Fibroblast of the aortic adventitia (primary cell): ENCODE measurements at regions not wholly inside any gene's neighbourhood (a gene's known extent, or its start where the extent isn't known, plus 50 kb on each side); places are given as distances from the start of the nearest gene placed in this dataset.
"Not testable (repeated sequence)": the region's sequence is repeated elsewhere in the genome, so short reads cannot be mapped to it uniquely, and the experiment has no call there.

Experiments used
- DNase-seq: peaks from one replicate; pipeline ENCODE4 v3.0.0-alpha.2; 2010; ENCODE audit warnings: low read depth
- H3K4me3 ChIP-seq: 2 replicates; pipeline ENCODE4 v1.5.1; 2011; ENCODE audit warnings: low read depth, mild to moderate bottlenecking, control low read depth, low read length, moderate library complexity
- TF ChIP-seq, protein P1 (sequence below): IDR thresholded peaks from 2 replicates; pipeline ENCODE4 v1.5.1; 2011; ENCODE audit warnings: mild to moderate bottlenecking, low read length, control low read depth, inconsistent platforms; ENCODE audit not compliant: insufficient read depth

- not testable (repeated sequence) for H3K4me3 ChIP-seq, DNase-seq
Measured at GRCh38 chrX:3837211-3837610, 123.8 kb upstream of the PRKX start.

GRCh38 chrX:3833761-3834542, 120.5 kb upstream of the PRKX start:
- not testable (repeated sequence) for H3K4me3 ChIP-seq, DNase-seq

DNA sequence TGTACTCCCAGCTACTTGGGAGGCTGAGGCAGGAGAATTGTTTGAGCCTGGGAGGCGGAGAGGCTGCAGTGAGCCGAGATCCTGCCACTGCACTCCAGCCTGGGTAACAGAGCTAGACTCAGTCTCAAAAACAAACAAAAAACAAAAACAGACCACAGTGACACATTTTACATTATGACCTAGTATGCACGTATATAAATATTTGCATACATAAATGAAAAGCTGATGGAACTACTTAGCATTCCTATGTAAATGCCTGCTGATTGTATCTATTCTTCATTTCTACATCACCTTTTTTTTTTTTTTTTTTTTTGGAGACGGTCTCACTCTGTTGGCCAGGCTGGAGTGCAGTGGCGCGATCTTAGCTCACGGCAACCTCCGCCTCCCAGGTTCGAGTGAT, 116.6 kb upstream of the PRKX start:
- H3K4me3 ChIP-seq, DNase-seq: not testable (repeated sequence)

DNA sequence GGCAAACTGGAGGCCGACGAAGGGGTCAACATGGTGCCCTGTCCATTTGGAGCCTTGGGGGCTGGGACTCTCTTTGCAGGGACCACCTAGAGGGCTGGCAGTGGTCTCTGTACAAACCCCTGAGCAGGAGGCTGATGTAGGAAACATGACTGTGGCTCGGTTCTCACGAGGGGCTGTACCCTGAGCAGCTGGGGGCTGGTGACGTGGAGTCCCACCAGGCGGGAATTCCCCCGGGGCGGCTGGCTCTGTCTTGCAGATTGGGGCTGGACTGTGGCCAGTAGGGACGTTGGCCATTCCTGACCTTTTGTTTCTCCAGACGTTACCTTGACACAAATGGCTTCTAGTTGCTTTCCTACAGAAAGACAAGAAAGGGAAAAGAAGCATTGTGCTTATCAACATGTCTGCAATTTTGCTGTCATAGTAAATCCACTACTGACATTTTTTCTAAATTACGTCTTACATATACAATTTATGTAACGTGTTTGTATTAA, 115.6 kb upstream of the PRKX start:
- not testable (repeated sequence) for DNase-seq, H3K4me3 ChIP-seq

GRCh38 chrX:3828378-3829040, 115.1 kb upstream of the PRKX start:
- DNase-seq, H3K4me3 ChIP-seq: not testable (repeated sequence)

- not testable (repeated sequence) for H3K4me3 ChIP-seq, DNase-seq
Measured at GRCh38 chrX:3824008-3824407, 110.6 kb upstream of the PRKX start.

GRCh38 chrX:3820167-3820566, 106.7 kb upstream of the PRKX start:
- TF ChIP-seq, protein P1, sequence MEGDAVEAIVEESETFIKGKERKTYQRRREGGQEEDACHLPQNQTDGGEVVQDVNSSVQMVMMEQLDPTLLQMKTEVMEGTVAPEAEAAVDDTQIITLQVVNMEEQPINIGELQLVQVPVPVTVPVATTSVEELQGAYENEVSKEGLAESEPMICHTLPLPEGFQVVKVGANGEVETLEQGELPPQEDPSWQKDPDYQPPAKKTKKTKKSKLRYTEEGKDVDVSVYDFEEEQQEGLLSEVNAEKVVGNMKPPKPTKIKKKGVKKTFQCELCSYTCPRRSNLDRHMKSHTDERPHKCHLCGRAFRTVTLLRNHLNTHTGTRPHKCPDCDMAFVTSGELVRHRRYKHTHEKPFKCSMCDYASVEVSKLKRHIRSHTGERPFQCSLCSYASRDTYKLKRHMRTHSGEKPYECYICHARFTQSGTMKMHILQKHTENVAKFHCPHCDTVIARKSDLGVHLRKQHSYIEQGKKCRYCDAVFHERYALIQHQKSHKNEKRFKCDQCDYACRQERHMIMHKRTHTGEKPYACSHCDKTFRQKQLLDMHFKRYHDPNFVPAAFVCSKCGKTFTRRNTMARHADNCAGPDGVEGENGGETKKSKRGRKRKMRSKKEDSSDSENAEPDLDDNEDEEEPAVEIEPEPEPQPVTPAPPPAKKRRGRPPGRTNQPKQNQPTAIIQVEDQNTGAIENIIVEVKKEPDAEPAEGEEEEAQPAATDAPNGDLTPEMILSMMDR = no peak
- no peak overlapping the region for H3K4me3 ChIP-seq
- DNase-seq = peak; percentile 68

GRCh38 chrX:3817480-3817879, 104.0 kb upstream of the PRKX start:
- H3K4me3 ChIP-seq, DNase-seq: not testable (repeated sequence)

- H3K4me3 ChIP-seq = peak overlapping the region; percentile 71
- peak; percentile 31 for DNase-seq
- TF ChIP-seq, protein P1 = peak; percentile 33
Measured at GRCh38 chrX:3815896-3816664, 102.6 kb upstream of the PRKX start.

- no peak overlapping the region for H3K4me3 ChIP-seq
- TF ChIP-seq, protein P1 = peak; percentile 77
- peak; percentile 72 for DNase-seq
Measured at GRCh38 chrX:3811331-3812311, 98.2 kb upstream of the PRKX start.
